SK-N-SH treated with all-trans-retinoic acid at 6 μM for 48 hours (cell line): ENCODE measurements at regions not wholly inside any gene's neighbourhood (a gene's known extent, or its start where the extent isn't known, plus 50 kb on each side); places are given as distances from the start of the nearest gene placed in this dataset.

Source experiments
- ATAC-seq: fragments of 200-7000 bp; cut with Tn5 transposase; 3 replicates; pipeline ENCODE4 v1.9.1; 2020; ENCODE audit warnings: mild to moderate bottlenecking, moderate library complexity
- ARNTL ChIP-seq: fragments of 450-650 bp; formaldehyde crosslinking; IDR thresholded peaks from 2 replicates; pipeline ENCODE4 v1.5.0; 2020; ENCODE audit warnings: low read depth, mild to moderate bottlenecking, moderate library complexity, borderline replicate concordance
- BACH2 ChIP-seq: fragments of 250-450 bp; sonication (Bioruptor Pico); IDR thresholded peaks from 2 replicates; pipeline ENCODE4 v1.9.0; 2021; ENCODE audit warnings: mild to moderate bottlenecking, borderline replicate concordance
- CSDC2 ChIP-seq: fragments of 250-450 bp; sonication (Bioruptor Pico); IDR thresholded peaks from 2 replicates; pipeline ENCODE4 v1.5.0; 2020; ENCODE audit warnings: mild to moderate bottlenecking, moderate library complexity
- ESRRG ChIP-seq: fragments of 250-450 bp; sonication (Bioruptor Pico); IDR thresholded peaks from 2 replicates; pipeline ENCODE4 v1.6.1; 2021; ENCODE audit warnings: mild to moderate bottlenecking
- GLIS3 ChIP-seq: fragments of 250-450 bp; sonication (Bioruptor Pico); IDR thresholded peaks from 2 replicates; pipeline ENCODE4 v1.5.0; 2020; ENCODE audit warnings: mild to moderate bottlenecking, moderate library complexity
- ISL1 ChIP-seq: fragments of 250-450 bp; sonication (Bioruptor Pico); IDR thresholded peaks from 2 replicates; pipeline ENCODE4 v2.1.2; 2022; ENCODE audit warnings: mild to moderate bottlenecking, moderate library complexity
- OSR1 ChIP-seq: fragments of 250-450 bp; sonication (Bioruptor Pico); IDR thresholded peaks from 2 replicates; pipeline ENCODE4 v1.8.0; 2022; ENCODE audit warnings: moderate library complexity, mild to moderate bottlenecking, inconsistent platforms
- POU6F1 ChIP-seq: fragments of 250-450 bp; sonication (Bioruptor Pico); IDR thresholded peaks from 2 replicates; pipeline ENCODE4 v1.8.0; 2021; ENCODE audit warnings: low read depth, mild to moderate bottlenecking, moderate library complexity, borderline replicate concordance
- PPARA ChIP-seq: fragments of 250-450 bp; sonication (Bioruptor Pico); IDR thresholded peaks from 2 replicates; pipeline ENCODE4 v1.5.0; 2020; ENCODE audit warnings: mild to moderate bottlenecking, borderline replicate concordance
- RARB ChIP-seq: fragments of 250-450 bp; sonication (Bioruptor Pico); IDR thresholded peaks from 2 replicates; pipeline ENCODE4 v1.8.0; 2021; ENCODE audit warnings: mild to moderate bottlenecking, moderate library complexity
- SNAI2 ChIP-seq: fragments of 250-450 bp; sonication (Bioruptor Pico); IDR thresholded peaks from 2 replicates; pipeline ENCODE4 v1.5.0; 2020; ENCODE audit warnings: mild to moderate bottlenecking, moderate library complexity
- TCF4 ChIP-seq: fragments of 250-450 bp; sonication (Bioruptor Pico); IDR thresholded peaks from 2 replicates; pipeline ENCODE4 v1.8.0; 2021; ENCODE audit warnings: mild to moderate bottlenecking, moderate library complexity, borderline replicate concordance
- TOX ChIP-seq: fragments of 250-450 bp; sonication (Bioruptor Pico); IDR thresholded peaks from 2 replicates; pipeline ENCODE4 v1.8.0; 2021; ENCODE audit warnings: mild to moderate bottlenecking, moderate library complexity, borderline replicate concordance
- ZC3H10 ChIP-seq: fragments of 250-450 bp; sonication (Bioruptor Pico); IDR thresholded peaks from 2 replicates; pipeline ENCODE4 v1.5.1; 2021; ENCODE audit warnings: mild to moderate bottlenecking, moderate library complexity
- ZFP30 ChIP-seq: fragments of 450-650 bp; formaldehyde crosslinking; IDR thresholded peaks from 2 replicates; pipeline ENCODE4 v1.5.0; 2022; ENCODE audit warnings: mild to moderate bottlenecking, moderate library complexity
- ZNF565 ChIP-seq: fragments of 450-650 bp; formaldehyde crosslinking; conservative IDR thresholded peaks from 2 replicates; pipeline ENCODE4 v1.5.0; 2020; ENCODE audit warnings: low read depth, mild to moderate bottlenecking, moderate library complexity
- ZNF8 ChIP-seq: fragments of 450-650 bp; formaldehyde crosslinking; IDR thresholded peaks from 2 replicates; pipeline ENCODE4 v1.5.0; 2020; ENCODE audit warnings: mild to moderate bottlenecking, moderate library complexity
- TF ChIP-seq, protein P1 (sequence below): fragments of 250-450 bp; sonication (Bioruptor Pico); IDR thresholded peaks from 2 replicates; pipeline ENCODE4 v1.5.1; 2020; ENCODE audit warnings: low read depth, mild to moderate bottlenecking, moderate library complexity
- TF ChIP-seq, protein P2 (sequence below): fragments of 250-450 bp; sonication (Bioruptor Pico); IDR thresholded peaks from 2 replicates; pipeline ENCODE4 v1.8.0; 2020; ENCODE audit warnings: mild to moderate bottlenecking, moderate library complexity, borderline replicate concordance
- TF ChIP-seq, protein P3 (sequence below): fragments of 250-450 bp; sonication (Bioruptor Pico); IDR thresholded peaks from 2 replicates; pipeline ENCODE4 v1.5.0; 2020; ENCODE audit warnings: mild to moderate bottlenecking, moderate library complexity

DNA sequence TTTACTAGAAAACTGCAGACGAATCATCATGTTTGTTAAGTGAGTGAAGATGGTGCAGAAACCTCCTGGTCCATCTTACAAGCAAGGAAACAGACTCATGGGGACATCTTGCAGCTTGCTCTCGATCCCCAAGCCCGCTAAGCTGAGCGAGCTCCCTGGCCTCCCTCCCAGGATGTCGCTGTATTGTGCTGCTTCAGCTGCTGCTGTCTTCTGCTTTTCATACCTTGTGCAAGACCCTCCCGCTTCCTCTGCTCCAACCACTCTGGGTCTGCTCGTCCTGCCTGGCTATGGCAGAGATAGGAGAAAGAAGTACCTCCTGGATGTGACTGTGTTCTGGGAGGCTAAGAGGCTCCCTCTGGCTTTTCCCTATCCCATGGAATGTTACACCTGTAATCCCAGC is 285.2 kb upstream of the FZD8 start:
- TF ChIP-seq SNAI2 (no peak), RARB (no peak), ZNF8 (CRISPR knock-in tag) (no peak), ZNF565 (no peak), ARNTL (CRISPR knock-in tag) (no peak), TOX (CRISPR knock-in tag) (no peak), ISL1 (CRISPR knock-in tag) (no peak), PPARA (no peak), CSDC2 (CRISPR knock-in tag) (no peak), OSR1 (CRISPR knock-in tag) (no peak), GLIS3 (CRISPR knock-in tag) (no peak), ZFP30 (CRISPR knock-in tag) (no peak)
- TF ChIP-seq, protein P1, sequence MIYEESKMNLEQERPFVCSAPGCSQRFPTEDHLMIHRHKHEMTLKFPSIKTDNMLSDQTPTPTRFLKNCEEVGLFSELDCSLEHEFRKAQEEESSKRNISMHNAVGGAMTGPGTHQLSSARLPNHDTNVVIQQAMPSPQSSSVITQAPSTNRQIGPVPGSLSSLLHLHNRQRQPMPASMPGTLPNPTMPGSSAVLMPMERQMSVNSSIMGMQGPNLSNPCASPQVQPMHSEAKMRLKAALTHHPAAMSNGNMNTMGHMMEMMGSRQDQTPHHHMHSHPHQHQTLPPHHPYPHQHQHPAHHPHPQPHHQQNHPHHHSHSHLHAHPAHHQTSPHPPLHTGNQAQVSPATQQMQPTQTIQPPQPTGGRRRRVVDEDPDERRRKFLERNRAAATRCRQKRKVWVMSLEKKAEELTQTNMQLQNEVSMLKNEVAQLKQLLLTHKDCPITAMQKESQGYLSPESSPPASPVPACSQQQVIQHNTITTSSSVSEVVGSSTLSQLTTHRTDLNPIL = no peak
- TF ChIP-seq, all 23 proteins: peak for 0
- ATAC-seq = no peak

GRCh38 chr10:35926846-35927245 is 284.8 kb upstream of the FZD8 start:
- no peak for ATAC-seq
- TF ChIP-seq ZFP30 (CRISPR knock-in tag) = no peak
- no peak for TF ChIP-seq SNAI2
- no peak for TF ChIP-seq CSDC2 (CRISPR knock-in tag)
- TF ChIP-seq, protein P2, sequence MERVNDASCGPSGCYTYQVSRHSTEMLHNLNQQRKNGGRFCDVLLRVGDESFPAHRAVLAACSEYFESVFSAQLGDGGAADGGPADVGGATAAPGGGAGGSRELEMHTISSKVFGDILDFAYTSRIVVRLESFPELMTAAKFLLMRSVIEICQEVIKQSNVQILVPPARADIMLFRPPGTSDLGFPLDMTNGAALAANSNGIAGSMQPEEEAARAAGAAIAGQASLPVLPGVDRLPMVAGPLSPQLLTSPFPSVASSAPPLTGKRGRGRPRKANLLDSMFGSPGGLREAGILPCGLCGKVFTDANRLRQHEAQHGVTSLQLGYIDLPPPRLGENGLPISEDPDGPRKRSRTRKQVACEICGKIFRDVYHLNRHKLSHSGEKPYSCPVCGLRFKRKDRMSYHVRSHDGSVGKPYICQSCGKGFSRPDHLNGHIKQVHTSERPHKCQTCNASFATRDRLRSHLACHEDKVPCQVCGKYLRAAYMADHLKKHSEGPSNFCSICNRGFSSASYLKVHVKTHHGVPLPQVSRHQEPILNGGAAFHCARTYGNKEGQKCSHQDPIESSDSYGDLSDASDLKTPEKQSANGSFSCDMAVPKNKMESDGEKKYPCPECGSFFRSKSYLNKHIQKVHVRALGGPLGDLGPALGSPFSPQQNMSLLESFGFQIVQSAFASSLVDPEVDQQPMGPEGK (CRISPR knock-in tag) = no peak
- TF ChIP-seq TOX (CRISPR knock-in tag) = no peak
- TF ChIP-seq ESRRG (CRISPR knock-in tag) = no peak
- no peak for TF ChIP-seq PPARA
- TF ChIP-seq ZNF8 (CRISPR knock-in tag) = no peak
- TF ChIP-seq POU6F1 = no peak
- TF ChIP-seq ZC3H10 (CRISPR knock-in tag) = no peak
- no peak for TF ChIP-seq BACH2 (CRISPR knock-in tag)
- no peak for TF ChIP-seq TCF4 (CRISPR knock-in tag)
- TF ChIP-seq RARB = no peak
- no peak for TF ChIP-seq ZNF565
- TF ChIP-seq, protein P1 = no peak
- TF ChIP-seq ISL1 (CRISPR knock-in tag) = no peak

- ATAC-seq = peak; percentile 82
- TF ChIP-seq, protein P2 (CRISPR knock-in tag) = no peak
- TF ChIP-seq, protein P3, sequence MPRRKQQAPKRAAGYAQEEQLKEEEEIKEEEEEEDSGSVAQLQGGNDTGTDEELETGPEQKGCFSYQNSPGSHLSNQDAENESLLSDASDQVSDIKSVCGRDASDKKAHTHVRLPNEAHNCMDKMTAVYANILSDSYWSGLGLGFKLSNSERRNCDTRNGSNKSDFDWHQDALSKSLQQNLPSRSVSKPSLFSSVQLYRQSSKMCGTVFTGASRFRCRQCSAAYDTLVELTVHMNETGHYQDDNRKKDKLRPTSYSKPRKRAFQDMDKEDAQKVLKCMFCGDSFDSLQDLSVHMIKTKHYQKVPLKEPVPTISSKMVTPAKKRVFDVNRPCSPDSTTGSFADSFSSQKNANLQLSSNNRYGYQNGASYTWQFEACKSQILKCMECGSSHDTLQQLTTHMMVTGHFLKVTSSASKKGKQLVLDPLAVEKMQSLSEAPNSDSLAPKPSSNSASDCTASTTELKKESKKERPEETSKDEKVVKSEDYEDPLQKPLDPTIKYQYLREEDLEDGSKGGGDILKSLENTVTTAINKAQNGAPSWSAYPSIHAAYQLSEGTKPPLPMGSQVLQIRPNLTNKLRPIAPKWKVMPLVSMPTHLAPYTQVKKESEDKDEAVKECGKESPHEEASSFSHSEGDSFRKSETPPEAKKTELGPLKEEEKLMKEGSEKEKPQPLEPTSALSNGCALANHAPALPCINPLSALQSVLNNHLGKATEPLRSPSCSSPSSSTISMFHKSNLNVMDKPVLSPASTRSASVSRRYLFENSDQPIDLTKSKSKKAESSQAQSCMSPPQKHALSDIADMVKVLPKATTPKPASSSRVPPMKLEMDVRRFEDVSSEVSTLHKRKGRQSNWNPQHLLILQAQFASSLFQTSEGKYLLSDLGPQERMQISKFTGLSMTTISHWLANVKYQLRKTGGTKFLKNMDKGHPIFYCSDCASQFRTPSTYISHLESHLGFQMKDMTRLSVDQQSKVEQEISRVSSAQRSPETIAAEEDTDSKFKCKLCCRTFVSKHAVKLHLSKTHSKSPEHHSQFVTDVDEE (CRISPR knock-in tag) = no peak
These were observed 283.4 kb upstream of the FZD8 start for GRCh38 chr10:35925493-35925892.
